Motor neuron (in vitro differentiated cells): ENCODE measurements at regions not wholly inside any gene's neighbourhood (a gene's known extent, or its start where the extent isn't known, plus 50 kb on each side); places are given as distances from the start of the nearest gene placed in this dataset.

Source experiments
- ATAC-seq, 8 experiments: fragments of 200-7000 bp; cut with Tn5 transposase; replicated peaks in 6 of 8; 2 replicates each; pipeline ENCODE4 v1.8.0; 2021; ENCODE audit warnings: mild to moderate bottlenecking in 8 of 8, moderate library complexity in 8 of 8
- H3K27ac ChIP-seq, 2 donors: fragments of 250-450 bp; sonication (Bioruptor Pico); 2 replicates each; pipeline ENCODE4 v1.9.0; 2021; ENCODE audit warnings: antibody characterized with exemption in 2 of 2, mild to moderate bottlenecking in 2 of 2, moderate library complexity in 1 of 2
- H3K4me1 ChIP-seq, 2 donors: fragments of 250-450 bp; sonication (Bioruptor Pico); replicated peaks in 1 of 2; 2 replicates each; pipeline ENCODE4 v1.6.1; 2021; ENCODE audit warnings: antibody characterized with exemption in 2 of 2, mild to moderate bottlenecking in 2 of 2, moderate library complexity in 1 of 2
- H3K4me3 ChIP-seq, 5 donors: fragments of 250-450 bp; sonication (Bioruptor Pico); 2 replicates each; pipeline ENCODE4 v1.9.0; 2021; ENCODE audit warnings: antibody characterized with exemption in 5 of 5, mild to moderate bottlenecking in 5 of 5, moderate library complexity in 4 of 5
- WGBS, 10 experiments: fragments of 450-650 bp; shearing (Covaris generic); methylation state at CpG; one replicate each; pipeline ENCODE4 v1.0.0; 2022; 5-methylcytosine and 5-hydroxymethylcytosine counted together
- in situ Hi-C, 9 experiments: fragments of 400-800 bp; cut with MboI; loops; one replicate each; pipeline ENCODE4 v1.15.0; 2021; ENCODE audit warnings: low sequenced_read_pairs in 9 of 9, low pct_unique_long_range_greater_than_20kb in 2 of 9; ENCODE audit not compliant: unreplicated experiment in 9 of 9

GRCh38 chr17:77372444-77373298 lies 231.9 kb downstream of the SEC14L1 start:
- H3K4me1 ChIP-seq, result peaks cover 40 to 48% of the 10 kb centered on the region in 2 donors
- in situ Hi-C loops, result no loop called here
- WGBS, 10 experiments, result 0 to 5% (median 0%) methylated on average over 1 to 4 of the region's 64 CpGs; no CpG with 5 or more reads in 7 of the 10 experiments

DNA sequence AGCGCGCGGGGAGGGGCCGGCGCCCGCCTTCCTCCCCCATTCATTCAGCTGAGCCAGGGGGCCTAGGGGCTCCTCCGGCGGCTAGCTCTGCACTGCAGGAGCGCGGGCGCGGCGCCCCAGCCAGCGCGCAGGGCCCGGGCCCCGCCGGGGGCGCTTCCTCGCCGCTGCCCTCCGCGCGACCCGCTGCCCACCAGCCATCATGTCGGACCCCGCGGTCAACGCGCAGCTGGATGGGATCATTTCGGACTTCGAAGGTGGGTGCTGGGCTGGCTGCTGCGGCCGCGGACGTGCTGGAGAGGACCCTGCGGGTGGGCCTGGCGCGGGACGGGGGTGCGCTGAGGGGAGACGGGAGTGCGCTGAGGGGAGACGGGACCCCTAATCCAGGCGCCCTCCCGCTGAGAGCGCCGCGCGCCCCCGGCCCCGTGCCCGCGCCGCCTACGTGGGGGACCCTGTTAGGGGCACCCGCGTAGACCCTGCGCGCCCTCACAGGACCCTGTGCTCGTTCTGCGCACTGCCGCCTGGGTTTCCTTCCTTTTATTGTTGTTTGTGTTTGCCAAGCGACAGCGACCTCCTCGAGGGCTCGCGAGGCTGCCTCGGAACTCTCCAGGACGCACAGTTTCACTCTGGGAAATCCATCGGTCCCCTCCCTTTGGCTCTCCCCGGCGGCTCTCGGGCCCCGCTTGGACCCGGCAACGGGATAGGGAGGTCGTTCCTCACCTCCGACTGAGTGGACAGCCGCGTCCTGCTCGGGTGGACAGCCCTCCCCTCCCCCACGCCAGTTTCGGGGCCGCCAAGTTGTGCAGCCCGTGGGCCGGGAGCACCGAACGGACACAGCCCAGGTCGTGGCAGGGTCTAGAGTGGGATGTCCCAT lies 232.8 kb downstream of the SEC14L1 start:
- in situ Hi-C loops, result no loop called here
- peak; percentile 1 to 23 (median 6) for ATAC-seq
- peak overlapping the region; percentile 44 to 79 for H3K27ac ChIP-seq
- peaks cover 44 to 50% of the 10 kb centered on the region in 2 donors for H3K4me1 ChIP-seq
- 0 to 8% (median 0%) methylated on average over 3 to 5 of the region's 90 CpGs; no CpG with 5 or more reads in 7 of the 10 experiments for WGBS, 10 experiments
- H3K4me3 ChIP-seq, result peak overlapping the region; percentile 33 to 77 (median 64)

More at GRCh38 chr17:77372444-77373298, 231.9 kb downstream of the SEC14L1 start:
- Histone ChIP-seq H3K4me3 (peak overlapping the region; percentile 33 to 77 (median 64)), H3K27ac (peak overlapping the region; percentile 44 to 79)
- peak; percentile 33 to 78 (median 66) for ATAC-seq

DNA sequence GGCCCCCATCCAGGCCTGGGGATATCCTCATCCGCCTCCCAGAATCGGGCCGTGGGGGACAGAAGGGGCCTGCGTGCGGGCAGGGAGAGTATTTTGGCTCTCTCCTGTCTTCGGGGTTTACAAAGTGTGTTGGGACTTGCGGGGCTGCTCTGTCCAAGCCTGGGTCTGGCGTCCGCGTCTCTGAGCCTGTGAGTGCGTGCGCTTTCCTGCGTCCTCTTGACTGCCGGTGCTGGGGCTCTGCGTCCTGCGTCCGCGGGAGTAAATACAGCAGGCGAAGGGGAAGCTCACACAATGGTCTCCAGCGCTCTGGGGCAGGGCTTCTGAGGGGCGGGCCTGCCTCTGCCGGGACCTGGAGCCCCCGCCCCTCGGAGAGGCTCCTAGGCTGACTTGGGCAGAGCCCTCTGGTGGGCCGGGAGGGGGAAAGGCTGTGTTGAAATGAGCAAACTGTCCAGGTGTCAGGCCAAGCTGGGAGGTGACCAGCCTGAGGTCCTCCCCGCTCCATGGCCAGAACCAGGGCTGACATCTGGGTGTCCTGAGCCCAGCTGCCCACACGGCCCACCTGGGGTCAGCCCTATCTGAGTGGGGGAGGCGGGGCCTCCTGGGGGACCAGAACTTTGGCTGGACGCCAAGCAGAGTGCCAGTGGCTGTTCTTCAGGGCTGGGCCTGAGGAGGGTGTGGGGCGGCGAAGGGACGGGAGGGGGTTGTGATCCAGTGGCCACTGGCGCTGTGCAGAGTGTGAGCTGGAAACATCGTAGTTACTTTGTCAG lies 233.6 kb downstream of the SEC14L1 start:
- WGBS, 10 experiments, result 0% methylated on average over 2 to 4 of the region's 34 CpGs; no CpG with 5 or more reads in 8 of the 10 experiments
- Histone ChIP-seq H3K4me1 (peaks cover 44 to 50% of the 10 kb centered on the region in 2 donors), H3K4me3 (peak overlapping the region; percentile 33 to 77 (median 64)), H3K27ac (peak overlapping the region; percentile 44 to 79)
- peak; percentile 55 to 84 (median 64) for ATAC-seq
- in situ Hi-C loops, result no loop called here

DNA sequence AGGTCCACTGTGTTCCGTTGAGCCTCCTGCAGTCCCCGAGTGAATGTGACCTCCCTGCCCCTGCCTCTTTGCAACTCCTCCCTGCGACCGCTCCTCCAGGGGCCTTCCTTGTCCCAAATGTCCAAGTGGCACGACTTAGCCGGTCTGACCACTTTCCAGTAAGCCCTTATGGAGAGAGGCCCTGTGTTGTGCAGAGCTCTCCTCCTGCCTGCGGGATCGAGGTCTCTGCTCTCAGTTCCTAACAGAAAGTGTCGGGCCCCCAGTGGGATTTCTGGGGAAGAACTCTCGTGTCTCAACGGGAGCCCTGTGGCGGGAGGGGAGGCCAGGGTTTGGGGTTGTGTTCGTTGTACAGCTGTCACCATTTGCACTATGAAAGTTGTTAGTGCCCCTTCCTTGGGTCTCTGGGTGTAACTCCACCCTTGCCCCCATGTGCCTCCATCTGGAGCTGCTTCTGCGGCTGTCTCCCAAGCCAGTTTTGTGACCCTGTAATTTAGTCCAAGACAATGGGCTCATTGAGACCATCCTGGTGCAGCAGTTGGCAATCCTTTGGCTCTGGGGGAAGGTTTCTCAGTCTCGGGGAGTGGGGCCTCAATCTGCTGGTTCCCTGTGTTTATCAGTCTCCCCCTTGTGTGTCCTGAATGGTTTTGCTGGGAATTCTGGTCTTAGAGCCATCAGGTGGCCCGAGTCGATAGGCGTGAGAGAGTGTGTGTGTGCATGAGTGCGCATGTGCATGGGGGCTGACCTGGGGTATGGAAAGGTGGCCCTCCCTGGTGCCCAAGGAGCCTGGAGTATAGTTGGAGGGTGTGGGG lies 234.5 kb downstream of the SEC14L1 start:
- ATAC-seq, result no peak
- H3K27ac ChIP-seq, result peak overlapping the region in 1 of 2 donors; percentile 67
- peaks cover 47 to 50% of the 10 kb centered on the region in 2 donors for H3K4me1 ChIP-seq
- in situ Hi-C loops, result no loop called here
- 15 to 90% (median 59%) methylated on average over 1 to 5 of the region's 19 CpGs; no CpG with 5 or more reads in 3 of the 10 experiments for WGBS, 10 experiments
- peak overlapping the region in 3 of 5 donors; percentile 64 to 77 (median 68) for H3K4me3 ChIP-seq

- in situ Hi-C loops, result no loop called here
- 0 to 87% (median 20%) methylated on average over 1 to 5 of the region's 20 CpGs; no CpG with 5 or more reads in 7 of the 10 experiments for WGBS, 10 experiments
- Histone ChIP-seq H3K4me1 (peaks cover 52 to 53% of the 10 kb centered on the region in 2 donors), H3K27ac (peak overlapping the region in 1 of 2 donors; percentile 67), H3K4me3 (peak overlapping the region in 2 of 5 donors; percentile 68 to 77)
- peak in 4 of 8 experiments; percentile 2 to 13 (median 8) for ATAC-seq
Observed at GRCh38 chr17:77375917-77376651, 235.3 kb downstream of the SEC14L1 start.

GRCh38 chr17:77376795-77377709 lies 236.3 kb downstream of the SEC14L1 start:
- whole genome bisulfite sequencing, 10 experiments, result 42 to 90% (median 62%) methylated on average over 2 to 14 of the region's 31 CpGs; no CpG with 5 or more reads in 3 of the 10 experiments
- in situ Hi-C loops, result no loop called here
- ATAC-seq, result no peak
- H3K4me3 ChIP-seq, result no peak overlapping the region
- peaks cover 56% of the 10 kb centered on the region in 2 donors for H3K4me1 ChIP-seq
- H3K27ac ChIP-seq, result peak overlapping the region in 1 of 2 donors; percentile 32

GRCh38 chr17:77377710-77378235 lies 237.0 kb downstream of the SEC14L1 start:
- 80 to 100% (median 92%) methylated on average over 1 to 5 of the region's 11 CpGs; no CpG with 5 or more reads in 7 of the 10 experiments for WGBS, 10 experiments
- Histone ChIP-seq H3K27ac (peak overlapping the region in 1 of 2 donors; percentile 20), H3K4me1 (peaks cover 56% of the 10 kb centered on the region in 2 donors), H3K4me3 (no peak overlapping the region)
- in situ Hi-C loops, result no loop called here
- ATAC-seq, result no peak

- in situ Hi-C loops, result no loop called here
- 84 to 100% (median 98%) methylated on average over 2 to 8 of the region's 22 CpGs; no CpG with 5 or more reads in 4 of the 10 experiments for WGBS, 10 experiments
- no peak overlapping the region for H3K27ac ChIP-seq
- no peak overlapping the region for H3K4me3 ChIP-seq
- peaks cover 55 to 61% of the 10 kb centered on the region in 2 donors for H3K4me1 ChIP-seq
- ATAC-seq, result no peak
Observed at GRCh38 chr17:77378318-77379064, 237.7 kb downstream of the SEC14L1 start.

GRCh38 chr17:77379065-77379428 lies 238.3 kb downstream of the SEC14L1 start:
- ATAC-seq, result no peak
- Histone ChIP-seq H3K4me1 (peaks cover 55 to 66% of the 10 kb centered on the region in 2 donors), H3K4me3 (no peak overlapping the region), H3K27ac (no peak overlapping the region)
- in situ Hi-C loops, result no loop called here
- WGBS, 10 experiments, result 96% methylated on average over 5 of the region's 11 CpGs; no CpG with 5 or more reads in 9 of the 10 experiments

DNA sequence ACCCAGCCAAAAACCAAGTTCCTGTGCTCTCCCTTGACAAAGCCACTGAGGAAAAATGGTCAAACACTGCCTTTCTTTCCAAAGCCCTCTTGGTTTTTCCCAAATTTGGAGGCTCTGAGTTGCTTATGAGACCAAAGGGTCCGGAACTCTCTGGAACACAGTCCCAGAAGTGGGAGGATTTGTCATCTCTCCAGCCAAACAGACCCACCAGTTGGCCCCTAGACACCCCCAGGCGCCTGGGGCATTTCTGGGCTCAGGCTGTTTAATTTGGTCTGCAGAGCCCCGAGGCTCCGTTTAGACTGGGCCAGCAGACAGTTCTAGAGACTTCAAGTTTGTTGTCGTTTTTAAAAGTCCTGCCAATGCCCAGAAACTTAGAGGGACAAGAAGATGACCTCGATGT lies 239.1 kb downstream of the SEC14L1 start:
- ATAC-seq, result no peak
- Histone ChIP-seq H3K4me3 (no peak overlapping the region), H3K27ac (no peak overlapping the region), H3K4me1 (peaks cover 51 to 72% of the 10 kb centered on the region in 2 donors)
- WGBS, 10 experiments, result 20 to 100% (median 76%) methylated on average over 1 to 2 of the region's 6 CpGs; no CpG with 5 or more reads in 6 of the 10 experiments
- in situ Hi-C loops, result no loop called here
